ENCODE measurements at regions not wholly inside any gene's neighbourhood (a gene's known extent, or its start where the extent isn't known, plus 50 kb on each side); places are given as distances from the start of the nearest gene placed in this dataset.
"Not testable (repeated sequence)": the region's sequence is repeated elsewhere in the genome, so short reads cannot be mapped to it uniquely, and the experiment has no call there.

DNA sequence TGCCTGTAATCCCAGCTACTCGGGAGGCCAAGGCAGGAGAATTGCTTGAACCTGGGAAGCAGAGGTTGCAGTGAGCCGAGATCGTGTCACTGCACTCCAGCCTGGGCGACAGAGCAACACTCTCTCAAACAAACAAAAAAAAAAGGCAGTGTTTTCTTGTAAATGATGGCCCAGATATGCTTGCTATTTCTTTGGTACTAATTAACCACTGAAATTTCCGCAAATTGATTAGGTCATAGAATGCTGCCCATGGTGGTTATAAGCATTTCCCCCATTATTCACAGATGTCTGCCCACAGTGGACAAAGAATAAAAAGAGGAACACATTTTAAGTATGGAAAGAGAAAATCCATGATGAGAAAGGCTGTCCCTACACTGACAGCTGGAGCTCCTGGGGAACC, 49.9 kb upstream of the DAAM1 start:
- in situ Hi-C loops (cut with MboI; ENCODE audit: low sequenced_read_pairs); H3K36me3 ChIP-seq (replicated peaks); DNase-seq (ENCODE audit: low spot score in 2 of 2); H3K4me1 ChIP-seq; H3K9me3 ChIP-seq; H3K27me3 ChIP-seq (ENCODE audit: low read depth); H3K4me3 ChIP-seq: not testable (repeated sequence)
